ENCODE measurements at regions not wholly inside any gene's neighbourhood (a gene's known extent, or its start where the extent isn't known, plus 50 kb on each side); places are given as distances from the start of the nearest gene placed in this dataset.

DNA sequence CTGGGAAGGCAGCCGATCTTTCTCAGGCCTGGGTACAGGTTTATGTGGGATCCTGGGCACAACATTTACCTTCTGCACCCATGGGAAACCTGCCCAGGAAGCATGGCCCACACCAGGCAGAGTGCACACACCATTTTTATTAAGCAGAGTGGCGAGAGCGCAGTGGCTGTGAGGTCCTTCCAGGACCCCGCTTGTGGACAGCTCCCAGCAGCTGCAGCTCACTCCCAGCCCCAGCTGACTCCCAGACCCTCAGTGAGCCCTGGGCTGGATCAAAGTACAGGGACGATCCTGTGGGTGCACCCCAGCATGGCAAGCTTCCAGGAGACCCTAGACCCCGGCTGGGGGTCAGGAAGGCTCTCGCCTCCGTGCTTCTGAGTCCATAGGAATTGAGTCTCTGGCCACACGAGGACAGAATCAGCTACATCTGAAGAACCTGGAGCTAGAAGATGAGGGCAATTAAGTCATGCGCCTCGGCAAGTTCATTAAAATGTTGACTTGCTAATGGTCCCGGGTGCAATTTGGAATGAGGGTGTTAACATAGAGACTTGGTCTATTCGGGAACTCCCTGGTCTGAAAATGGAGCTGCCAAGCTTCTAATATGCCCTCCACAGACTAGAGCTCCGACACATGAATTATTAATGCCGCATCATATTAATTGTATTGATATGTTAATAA lies 65.4 kb upstream of the SLCO4A1 start (continued):
- TF ChIP-seq ARID5B (CRISPR knock-in tag; IDR thresholded peaks at IDR 0.05) (0 out of 2 replicates have a peak, but pooled peaks have one; percentile 23), ZNF382 (CRISPR knock-in tag; IDR thresholded peaks at IDR 0.05; ENCODE audit: borderline replicate concordance) (no peak), MAFF (IDR thresholded peaks at IDR 0.05; ENCODE audit: low read depth, low read length) (no peak), NR3C1 (CRISPR knock-in tag; IDR thresholded peaks at IDR 0.05) (no peak), FOXO1 (CRISPR knock-in tag; IDR thresholded peaks at IDR 0.05) (peak; percentile 43; the same call in 1 of the 2 replicates), HMGXB3 (CRISPR knock-in tag; IDR thresholded peaks at IDR 0.05; ENCODE audit: borderline replicate concordance) (0 out of 2 replicates have a peak, but pooled peaks have one; percentile 31), ZC3H13 (CRISPR knock-in tag; IDR thresholded peaks at IDR 0.05) (no peak), NFKB2 (CRISPR knock-in tag; IDR thresholded peaks at IDR 0.05; ENCODE audit: borderline replicate concordance) (peak; percentile 76; the same call in 1 of the 2 replicates), ZNF580 (CRISPR knock-in tag; IDR thresholded peaks at IDR 0.05; ENCODE audit: borderline replicate concordance, low read depth) (no peak)
- TF ChIP-seq, protein P1, sequence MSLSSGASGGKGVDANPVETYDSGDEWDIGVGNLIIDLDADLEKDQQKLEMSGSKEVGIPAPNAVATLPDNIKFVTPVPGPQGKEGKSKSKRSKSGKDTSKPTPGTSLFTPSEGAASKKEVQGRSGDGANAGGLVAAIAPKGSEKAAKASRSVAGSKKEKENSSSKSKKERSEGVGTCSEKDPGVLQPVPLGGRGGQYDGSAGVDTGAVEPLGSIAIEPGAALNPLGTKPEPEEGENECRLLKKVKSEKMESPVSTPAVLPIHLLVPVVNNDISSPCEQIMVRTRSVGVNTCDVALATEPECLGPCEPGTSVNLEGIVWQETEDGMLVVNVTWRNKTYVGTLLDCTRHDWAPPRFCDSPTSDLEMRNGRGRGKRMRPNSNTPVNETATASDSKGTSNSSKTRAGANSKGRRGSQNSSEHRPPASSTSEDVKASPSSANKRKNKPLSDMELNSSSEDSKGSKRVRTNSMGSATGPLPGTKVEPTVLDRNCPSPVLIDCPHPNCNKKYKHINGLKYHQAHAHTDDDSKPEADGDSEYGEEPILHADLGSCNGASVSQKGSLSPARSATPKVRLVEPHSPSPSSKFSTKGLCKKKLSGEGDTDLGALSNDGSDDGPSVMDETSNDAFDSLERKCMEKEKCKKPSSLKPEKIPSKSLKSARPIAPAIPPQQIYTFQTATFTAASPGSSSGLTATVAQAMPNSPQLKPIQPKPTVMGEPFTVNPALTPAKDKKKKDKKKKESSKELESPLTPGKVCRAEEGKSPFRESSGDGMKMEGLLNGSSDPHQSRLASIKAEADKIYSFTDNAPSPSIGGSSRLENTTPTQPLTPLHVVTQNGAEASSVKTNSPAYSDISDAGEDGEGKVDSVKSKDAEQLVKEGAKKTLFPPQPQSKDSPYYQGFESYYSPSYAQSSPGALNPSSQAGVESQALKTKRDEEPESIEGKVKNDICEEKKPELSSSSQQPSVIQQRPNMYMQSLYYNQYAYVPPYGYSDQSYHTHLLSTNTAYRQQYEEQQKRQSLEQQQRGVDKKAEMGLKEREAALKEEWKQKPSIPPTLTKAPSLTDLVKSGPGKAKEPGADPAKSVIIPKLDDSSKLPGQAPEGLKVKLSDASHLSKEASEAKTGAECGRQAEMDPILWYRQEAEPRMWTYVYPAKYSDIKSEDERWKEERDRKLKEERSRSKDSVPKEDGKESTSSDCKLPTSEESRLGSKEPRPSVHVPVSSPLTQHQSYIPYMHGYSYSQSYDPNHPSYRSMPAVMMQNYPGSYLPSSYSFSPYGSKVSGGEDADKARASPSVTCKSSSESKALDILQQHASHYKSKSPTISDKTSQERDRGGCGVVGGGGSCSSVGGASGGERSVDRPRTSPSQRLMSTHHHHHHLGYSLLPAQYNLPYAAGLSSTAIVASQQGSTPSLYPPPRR (CRISPR knock-in tag; IDR thresholded peaks at IDR 0.05; ENCODE audit: borderline replicate concordance): peak; percentile 27; the same call in 1 of the 2 replicates

All from HepG2 (cell line).